HG03378 (cell line): ENCODE measurements at regions not wholly inside any gene's neighbourhood (a gene's known extent, or its start where the extent isn't known, plus 50 kb on each side); places are given as distances from the start of the nearest gene placed in this dataset.
"Not testable (repeated sequence)": the region's sequence is repeated elsewhere in the genome, so short reads cannot be mapped to it uniquely, and the experiment has no call there.

ENCODE experiments used
- ATAC-seq: cut with Tn5 transposase; IDR thresholded peaks from one replicate; pipeline ENCODE4 v1.9.1; 2021; ENCODE audit warnings: mild to moderate bottlenecking, moderate library complexity; ENCODE audit not compliant: unreplicated experiment

DNA sequence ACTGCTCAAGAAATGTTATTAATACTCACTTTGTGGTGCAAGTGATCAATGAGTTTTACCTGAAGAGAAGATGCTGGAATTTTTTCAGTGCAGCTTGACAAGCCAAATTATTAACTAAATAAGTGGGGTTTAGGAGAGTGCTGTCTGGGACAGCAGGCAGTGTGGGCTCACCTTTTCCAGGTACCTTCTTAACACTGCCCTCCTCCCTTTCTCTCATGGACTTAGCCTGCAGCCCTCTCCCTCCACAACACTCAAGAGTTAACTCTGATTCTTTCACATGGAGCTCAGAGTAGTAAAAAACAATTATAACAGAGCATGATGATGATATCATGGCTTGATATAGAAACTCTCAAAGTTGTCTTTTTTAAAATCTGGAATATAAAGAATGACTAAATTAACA is 404.8 kb upstream of the SLC30A5 start:
- ATAC-seq: no peak

DNA sequence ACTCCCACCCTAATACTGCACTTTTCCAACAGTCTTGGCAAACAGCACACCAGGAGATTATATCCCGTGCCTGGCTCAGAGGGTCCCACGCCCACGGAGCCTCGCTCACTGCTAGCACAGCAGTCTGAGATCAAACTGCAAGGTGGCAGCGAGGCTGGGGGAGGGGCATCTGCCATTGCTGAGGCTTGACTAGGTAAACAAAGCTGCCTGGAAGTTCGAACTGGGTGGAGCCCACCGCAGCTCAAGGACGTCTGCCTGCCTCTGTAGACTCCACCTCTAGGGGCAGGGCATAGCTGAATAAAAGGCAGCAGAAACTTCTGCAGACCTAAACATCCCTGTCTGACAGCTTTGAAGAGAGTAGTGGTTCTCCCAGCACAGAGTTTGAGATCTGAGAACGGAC is 401.9 kb upstream of the SLC30A5 start:
- not testable (repeated sequence) for ATAC-seq

DNA sequence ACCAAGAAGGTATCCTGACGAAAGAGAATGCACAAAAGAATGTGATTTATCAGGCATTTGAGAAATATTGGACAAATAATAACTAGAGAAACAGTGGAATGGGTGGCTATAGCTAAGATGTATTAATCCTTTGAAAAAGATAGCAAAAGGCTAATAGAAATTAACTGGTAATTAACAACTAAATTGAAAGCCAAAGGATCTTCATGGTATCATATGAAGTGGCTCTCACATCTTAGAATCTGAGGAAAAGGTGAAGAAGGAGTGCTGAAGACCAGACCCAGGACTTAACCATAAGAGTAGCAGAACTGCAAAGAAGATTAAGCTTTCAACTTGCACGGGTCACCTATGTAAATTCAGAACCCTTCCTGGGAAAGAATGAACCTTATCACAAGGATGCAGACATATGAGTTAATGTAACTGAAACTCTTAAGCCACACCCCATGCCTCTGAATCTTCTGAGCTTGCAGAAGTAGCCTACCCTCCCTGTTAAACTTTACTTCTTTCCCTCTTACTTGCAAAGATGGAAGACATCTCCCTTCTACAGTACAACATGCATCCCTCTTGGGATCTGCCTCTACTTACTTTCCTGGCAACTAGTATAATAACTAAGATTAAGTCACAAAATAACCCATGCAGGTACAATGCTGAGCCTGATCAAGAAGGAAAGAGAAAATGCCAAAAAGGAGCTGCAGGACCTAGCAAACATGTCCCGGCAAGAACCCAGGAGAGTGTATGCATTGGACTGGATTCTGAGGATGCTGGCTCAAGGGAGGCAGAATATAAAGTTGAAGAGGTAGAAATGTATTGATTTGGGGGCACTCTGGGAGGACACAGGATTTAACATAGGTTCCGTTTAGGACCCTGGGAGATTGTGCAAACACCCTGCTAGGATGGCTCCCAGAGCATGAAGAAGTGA is 395.5 kb upstream of the SLC30A5 start:
- ATAC-seq: no peak

DNA sequence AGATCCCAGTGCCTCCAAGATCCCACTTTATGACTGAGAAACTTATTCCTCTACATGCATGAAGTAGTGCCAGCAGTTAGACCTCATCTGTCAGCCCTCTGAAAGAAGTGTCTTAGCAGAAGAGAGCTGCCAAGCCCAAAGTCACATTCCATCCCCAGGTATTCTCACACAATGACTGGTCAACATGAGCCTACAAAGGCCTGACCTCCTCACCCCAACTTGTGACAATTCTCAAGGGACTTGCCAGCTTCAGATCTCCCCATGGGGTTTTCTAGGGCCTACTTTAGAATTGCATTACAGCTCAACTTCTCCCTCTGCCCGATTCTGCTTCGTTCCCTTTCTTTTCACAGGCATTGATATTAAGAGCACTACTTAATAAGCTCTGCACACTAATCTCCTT is 393.8 kb upstream of the SLC30A5 start:
- ATAC-seq: peak; percentile 75

DNA sequence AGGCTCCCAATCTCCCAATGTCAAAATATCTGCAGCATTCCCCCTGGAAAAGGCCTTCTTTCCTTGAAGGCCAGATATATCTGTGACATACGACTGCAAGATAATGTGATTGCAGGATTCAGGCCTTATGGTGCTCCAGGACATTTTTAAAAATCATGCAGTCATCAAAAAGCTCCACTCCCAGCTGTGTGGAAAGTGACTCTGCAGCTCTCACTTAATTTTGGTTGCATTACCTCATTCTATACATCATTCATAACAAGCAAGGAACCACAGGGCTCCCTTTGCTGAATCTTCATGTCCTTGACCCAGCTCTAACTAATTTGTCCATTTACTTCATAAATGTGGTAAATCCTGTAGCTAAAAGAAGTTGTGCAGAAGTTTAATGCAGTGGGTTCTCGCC is 386.2 kb upstream of the SLC30A5 start:
- no peak for ATAC-seq

DNA sequence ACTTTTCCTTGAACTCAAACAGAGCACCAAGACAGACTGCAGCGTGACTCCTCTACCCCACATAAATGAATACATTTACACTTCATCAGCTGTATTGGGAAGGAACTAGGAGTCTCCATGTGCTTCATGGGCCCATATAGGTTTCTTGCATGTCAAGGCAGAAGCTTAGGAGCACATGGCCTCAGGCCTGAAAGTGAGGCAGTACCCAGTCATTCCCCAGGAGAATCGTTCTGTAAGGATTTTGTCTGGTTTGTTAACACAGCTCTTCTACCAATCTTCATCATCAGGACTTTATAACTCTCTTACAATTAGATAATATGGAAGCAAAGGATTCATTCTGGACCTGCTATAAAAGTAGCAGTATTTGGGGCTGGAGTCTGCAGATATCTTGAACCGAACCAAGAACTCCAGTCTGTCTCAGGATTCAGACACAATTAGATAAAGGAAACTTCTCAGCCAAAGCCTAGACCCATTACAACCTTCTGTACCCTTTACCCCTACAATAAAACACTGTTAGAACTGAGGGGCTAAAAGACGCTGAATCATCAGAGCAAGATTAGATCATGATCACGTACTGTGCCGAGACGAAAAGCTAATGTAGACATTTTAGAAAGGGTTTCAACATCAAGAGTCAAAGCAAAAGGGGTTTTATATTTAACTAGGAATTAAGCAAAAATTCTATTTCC is 385.5 kb upstream of the SLC30A5 start:
- ATAC-seq: no peak

DNA sequence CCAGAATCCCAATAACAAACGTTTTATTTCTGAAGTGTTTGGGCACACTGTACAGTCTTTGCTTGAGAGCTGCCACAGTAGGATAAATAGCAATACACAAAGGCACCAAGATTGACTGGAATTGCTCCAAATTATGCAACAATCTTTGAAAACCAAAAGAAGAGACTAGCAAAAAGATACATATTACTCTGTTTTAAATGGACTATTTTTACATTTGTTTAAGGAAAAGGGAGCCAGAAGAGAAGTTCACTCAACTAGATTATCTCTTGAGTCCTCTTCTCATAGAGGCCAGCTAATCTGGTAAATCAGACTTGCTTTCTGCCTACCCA is 385.0 kb upstream of the SLC30A5 start:
- no peak for ATAC-seq

DNA sequence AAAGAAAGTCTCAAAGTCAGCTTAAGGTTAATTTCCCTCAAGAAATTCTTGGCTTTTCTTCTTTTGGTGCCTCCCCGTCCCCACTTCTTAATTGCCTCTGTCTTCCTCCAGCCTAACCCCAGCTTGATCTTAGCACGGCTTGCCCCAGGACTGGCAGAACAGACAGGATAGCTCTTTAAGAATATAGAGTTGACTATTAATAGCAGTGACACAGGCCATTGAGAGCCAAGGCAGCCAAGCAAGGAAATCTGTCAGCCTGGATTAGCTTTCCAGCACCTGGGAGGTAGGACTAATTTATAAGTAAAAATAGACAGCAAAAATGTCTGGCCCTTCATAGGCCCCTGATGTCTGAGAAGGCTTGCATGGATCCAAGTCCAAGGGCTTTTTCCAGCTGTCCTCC is 384.6 kb upstream of the SLC30A5 start:
- no peak for ATAC-seq

DNA sequence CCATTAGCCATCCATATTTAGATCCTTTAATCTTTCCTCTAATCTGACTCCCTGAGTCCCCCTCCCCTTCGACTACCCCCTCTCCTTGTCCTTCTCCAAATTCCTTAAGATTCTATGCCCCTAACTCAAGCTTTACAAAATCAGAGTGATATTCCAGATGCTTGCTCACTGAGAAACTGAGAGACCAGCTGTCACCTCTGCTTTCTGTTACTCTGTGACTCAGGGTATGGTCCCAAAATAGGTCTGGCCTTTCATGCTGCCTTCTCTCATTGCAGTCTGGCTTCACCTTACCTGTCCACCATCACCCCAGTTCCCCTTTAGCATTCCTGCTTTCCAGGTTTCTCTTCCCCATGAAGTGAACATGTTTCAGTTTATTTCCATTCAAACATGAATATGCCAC is 383.3 kb upstream of the SLC30A5 start:
- peak; percentile 41 for ATAC-seq

DNA sequence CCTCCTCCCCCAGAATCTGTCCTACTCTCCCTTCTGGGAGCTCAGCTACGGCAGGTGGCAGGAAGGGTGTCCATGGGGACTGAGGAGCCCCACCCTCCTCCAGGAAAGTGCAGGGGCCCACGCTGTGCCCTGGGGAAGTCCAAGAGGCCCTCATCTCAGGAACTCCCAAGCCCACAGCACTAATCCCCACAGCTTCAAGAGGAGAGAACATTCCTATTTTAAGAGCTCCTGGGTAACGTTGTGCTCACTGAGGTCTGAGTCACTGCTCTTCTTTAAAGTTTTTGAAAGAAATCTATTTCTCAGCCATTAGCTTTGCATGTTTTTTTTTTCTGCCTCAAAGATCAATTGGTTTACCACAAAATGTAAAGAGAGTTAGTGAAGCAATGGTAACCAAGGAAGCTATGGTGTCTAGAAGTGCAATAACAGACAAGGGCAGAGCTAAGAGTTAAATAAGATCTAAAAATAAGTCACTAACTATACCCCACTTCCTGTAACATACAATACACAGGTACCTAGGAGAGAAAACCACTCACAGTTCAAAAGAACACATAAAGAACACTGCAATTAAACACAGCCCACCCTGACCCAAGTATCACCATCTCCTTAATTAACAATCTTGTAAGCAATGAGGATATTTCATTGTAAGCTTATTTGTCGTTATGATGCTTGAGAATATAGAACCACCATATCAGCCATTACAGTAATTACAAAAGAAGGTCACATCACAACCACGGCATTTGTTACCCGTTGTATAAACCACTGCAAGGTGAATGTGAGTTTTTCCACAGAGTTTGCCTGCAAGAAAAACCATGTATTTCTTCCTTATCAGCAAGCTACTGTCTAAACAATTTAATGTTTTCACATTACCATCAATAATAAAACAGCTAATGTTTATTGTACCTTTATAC is 382.3 kb upstream of the SLC30A5 start:
- peak; percentile 97 for ATAC-seq

DNA sequence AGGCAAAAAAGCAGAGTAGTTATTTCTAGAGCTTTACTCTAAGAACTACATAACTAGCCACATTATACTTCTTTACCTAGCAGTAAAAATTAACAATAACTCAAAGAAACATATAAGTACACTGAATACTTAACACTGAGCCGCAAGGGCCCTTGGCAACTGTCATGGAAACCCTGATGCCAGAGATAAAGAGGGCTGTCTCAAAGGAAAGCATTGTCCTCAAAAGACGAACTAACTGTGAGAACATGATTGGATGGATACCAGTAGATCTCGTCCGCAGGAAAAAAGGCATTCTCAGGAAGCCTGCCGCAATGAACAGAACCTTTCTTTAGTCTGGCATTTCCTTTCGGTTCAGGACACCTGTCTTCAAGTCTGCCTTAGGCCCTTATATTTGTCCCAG is 379.0 kb upstream of the SLC30A5 start:
- no peak for ATAC-seq

DNA sequence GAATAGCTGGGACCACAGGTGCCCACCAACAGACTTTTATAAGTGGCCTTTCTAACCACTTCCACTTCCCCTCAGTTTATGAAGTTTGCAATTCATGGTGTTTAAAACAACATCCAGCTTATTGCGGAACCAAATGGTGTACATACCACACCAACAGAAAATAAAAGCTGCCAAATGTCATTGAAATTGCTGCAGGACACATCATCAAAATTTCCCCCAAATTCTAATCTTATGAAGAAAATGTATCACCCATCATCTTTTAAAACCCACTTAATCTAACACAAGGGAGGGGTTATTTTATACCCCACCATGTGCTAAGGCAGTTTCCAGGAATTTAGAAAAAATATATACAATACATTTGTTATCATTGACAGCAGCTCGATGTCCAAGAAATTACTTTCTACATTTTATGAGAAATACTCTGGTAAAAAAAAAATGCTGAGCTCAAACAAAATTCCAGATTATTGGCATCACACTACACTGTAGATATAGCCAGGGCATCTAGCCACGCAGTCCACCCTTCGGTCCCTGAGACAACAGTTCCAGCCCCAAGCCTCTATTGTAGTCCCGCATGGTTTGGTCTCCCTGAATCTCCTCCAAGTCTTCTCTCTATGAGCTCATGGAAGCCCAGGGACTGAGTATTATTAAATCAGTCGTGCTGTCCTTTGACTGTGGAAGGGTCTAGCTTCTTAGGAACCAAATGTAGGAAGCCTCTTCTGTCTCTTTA is 372.8 kb upstream of the SLC30A5 start:
- no peak for ATAC-seq

DNA sequence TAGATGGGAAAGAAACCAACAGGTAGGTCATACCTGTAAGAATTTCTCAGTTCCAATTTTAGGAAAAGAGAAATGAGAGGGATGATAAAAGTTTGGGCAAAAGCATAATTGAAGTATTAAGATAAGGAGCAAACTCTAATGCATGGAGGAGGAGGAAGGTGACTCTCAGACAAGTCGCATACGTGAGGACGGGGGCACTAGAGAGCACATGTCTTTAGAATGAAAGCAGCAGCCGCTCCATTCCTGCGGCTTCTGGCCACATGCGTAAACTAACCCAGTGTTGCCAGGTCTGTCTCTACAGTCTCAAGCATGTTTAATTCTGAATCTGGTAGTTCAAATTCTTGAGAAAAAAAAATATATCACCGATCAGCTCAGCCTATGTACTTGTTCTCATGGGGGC is 371.5 kb upstream of the SLC30A5 start:
- ATAC-seq: no peak

DNA sequence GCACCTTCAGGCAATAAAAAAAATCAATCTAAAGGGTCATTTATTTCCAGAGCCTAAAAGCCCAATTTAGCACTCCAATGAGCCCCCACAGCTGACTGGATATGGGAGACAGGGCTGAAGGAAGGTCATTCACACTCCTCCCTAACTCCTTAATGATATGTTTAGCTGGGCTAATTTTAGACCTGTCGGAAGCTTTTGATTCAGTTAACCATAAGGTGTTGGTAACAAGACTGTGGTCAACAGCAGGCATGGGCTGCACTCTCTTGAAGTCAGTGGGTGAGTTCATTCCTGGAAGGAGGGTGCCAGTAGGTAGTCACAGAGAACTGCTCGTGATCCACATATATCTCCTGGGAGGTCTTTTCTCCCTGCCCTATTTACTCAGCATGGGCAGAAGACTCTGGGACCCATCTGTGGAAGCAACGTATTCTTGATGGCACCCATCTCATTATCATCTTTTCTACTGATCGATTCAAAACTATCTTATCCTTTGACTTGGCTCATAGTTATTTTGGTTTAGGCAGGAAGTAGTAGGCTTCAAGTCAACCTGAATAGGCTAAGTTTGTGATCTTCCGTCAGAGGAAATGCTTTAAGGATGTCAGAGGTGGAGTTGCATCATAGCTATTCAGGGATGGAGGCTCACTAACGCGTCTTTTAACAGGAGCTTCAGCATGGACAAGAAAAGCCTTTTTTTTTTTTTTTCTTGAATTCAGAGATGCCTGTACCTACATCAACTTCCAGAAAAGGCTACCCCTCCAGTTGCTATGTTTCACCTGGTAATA is 367.7 kb upstream of the SLC30A5 start:
- ATAC-seq: no peak

DNA sequence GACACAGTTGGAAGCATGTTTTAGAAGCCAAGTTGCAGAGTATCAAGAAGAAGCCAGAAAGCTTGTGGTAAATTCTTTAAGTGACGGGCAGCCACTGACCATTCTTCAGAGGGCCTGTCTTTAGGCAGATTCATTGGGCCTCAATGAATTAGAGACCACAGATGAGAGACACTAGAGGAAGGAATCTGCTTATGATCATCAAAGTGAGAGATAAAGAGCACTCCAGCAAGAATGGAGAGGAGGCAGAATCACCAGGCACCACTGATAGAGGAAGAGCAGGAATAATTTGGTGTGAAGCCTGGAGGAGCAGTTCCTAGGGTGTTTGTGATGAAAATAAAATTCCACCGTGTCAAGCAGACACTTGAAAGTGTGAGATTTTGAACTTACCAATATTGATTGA is 365.9 kb upstream of the SLC30A5 start:
- ATAC-seq: no peak

DNA sequence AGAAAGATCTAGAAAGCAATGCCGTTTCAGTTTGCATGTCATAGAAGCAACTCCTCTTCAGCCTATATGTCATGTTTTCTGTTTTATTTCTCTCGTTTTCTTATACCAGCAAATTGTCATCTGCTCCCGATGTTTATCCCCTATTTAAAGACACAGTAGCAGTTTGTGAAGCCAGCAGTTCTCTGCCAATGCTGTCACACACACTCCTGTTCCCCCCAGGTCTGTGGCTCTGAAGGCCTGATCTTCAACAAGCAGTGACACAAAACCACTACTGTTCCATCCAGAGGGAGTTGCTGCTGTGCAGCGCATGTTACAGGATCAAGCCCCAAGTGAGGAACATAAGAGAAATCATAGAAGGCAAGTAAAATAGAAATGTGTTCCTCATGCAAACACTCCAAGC is 364.1 kb upstream of the SLC30A5 start:
- no peak for ATAC-seq

DNA sequence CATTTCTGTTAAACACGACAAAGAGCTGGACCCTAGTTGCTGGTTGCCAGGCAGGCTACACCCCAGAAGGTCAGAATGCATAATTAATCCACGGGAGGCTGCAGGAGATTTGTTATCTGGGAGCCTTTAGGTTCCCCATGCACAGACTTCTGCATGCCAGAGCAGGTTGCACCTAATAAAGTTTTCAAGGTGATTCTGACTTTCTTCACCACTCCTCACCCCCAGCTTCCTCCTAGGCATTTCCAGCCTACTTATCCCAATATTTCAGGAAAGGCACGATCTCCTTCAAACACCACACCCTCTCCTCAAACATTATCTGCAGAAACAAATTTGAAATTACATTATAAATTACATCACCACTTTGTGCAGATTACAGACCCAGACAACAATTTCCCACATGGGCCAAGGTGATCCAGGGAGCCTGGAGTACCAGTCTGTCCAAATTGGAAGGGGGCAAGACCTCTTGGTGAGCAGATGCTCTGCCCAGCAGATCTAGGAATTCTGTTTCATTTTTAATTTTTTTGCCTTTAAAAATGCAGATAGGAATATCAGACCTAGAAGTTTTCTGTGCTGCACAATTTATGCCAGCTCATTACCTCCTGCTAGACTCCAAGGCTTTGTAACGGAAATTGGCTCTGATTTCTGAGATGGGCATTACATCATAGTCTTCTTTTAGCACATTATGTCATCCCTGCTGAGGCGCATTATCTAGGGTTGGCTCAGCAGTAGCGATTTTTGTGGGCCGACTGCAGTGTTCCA is 363.4 kb upstream of the SLC30A5 start:
- ATAC-seq: no peak

DNA sequence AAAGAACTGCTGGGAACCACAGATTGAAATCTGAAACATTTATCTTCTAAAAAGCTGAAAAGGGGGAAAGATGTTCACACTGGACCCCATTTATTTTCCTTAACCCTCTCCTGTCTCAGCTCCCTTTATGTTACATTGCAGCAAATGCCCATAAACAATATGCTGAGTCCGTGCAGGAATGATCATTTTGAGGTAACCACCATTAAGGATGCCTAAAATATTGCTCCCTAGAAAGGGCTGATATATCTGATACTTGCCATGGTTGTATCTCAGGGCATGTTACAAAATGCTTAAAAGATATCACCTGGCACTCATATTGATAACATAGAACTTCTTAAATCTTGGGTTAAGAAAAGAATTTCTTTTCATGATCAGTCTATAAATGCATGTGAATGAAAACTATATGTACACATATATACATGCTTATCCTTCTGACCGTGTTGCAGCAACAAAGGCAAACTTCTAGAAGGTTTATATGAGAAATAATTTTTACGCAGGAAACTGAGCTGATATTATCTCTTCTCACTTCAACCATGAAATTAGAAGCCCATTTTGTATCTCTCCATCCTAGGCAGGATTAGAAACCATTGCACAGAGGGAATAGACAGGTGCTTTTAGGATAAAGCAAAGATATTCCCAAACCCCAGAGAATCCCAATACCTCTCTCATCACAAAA is 362.7 kb upstream of the SLC30A5 start:
- ATAC-seq: no peak

DNA sequence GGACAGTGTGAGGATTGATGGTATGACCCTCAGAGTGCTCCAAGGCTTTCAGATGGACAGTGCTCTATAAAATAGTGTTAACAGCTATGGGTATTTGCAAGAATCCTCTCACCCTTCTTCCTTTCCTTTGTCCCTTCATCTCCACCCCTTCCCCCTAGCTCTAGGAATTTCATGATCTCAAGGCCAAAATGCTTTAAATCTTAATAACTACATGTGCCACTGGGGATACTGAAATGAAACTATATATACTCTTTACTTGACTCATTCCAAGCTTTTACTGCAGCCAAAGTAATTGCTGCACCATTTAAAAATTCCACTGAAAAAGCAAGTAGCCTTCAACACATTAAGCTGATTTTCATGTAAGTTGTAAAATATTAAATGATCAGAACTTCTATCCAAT is 361.6 kb upstream of the SLC30A5 start:
- ATAC-seq: no peak
